HepG2 (cell line): ENCODE measurements at regions not wholly inside any gene's neighbourhood (a gene's known extent, or its start where the extent isn't known, plus 50 kb on each side); places are given as distances from the start of the nearest gene placed in this dataset.

Experiments used
- ATAC-seq: fragments of 200-7000 bp; cut with Tn5 transposase; 3 replicates; pipeline ENCODE4 v1.9.1; 2020; ENCODE audit warnings: mild to moderate bottlenecking, moderate library complexity
- BruUV-seq: library from RNA; stranded (reverse); fragments of 400-500 nt; replicated peaks from 2 replicates; lab custom pipeline; 2021; lab: Mats Ljungman, UMichigan
- CTCF ChIA-PET: fragments of 300-600 bp; formaldehyde crosslinking; extraction: SDS; loops from one replicate; lab custom pipeline; 2021; ENCODE audit warnings: low total read pairs, inconsistent platforms, low intra/inter-chr PET ratio; lab: Yijun Ruan, JAX
- POLR2A ChIA-PET: fragments of 350-600 bp; sonication (Branson Sonifier 250); formaldehyde crosslinking; loops from one replicate; lab custom pipeline; 2020; ENCODE audit warnings: antibody characterized with exemption, inconsistent platforms; lab: Yijun Ruan, JAX
- DNase-seq: peaks from one replicate; pipeline ENCODE4 v3.0.0-alpha.2; 2015; ENCODE audit warnings: low spot score
- FAIRE-seq: peaks from 3 replicates; lab custom pipeline; 2011; peaks lifted over from hg19 to GRCh38; lab: Jason Lieb, UNC
- H2AFZ ChIP-seq: one replicate; pipeline ENCODE4 v1.6.1; 2011; ENCODE audit warnings: low read length, inconsistent platforms
- H3K27ac ChIP-seq: fragments of 300-600 bp; 3 replicates; pipeline ENCODE4 v1.8.0; 2011; ENCODE audit warnings: mixed run types, mild to moderate bottlenecking, mixed read lengths, low read length, inconsistent platforms; ENCODE audit not compliant: insufficient read depth; ENCODE audit errors: extremely low read length
- H3K27me3 ChIP-seq, 2 experiments: fragments of 200-600 bp in 1 of 2; 2 replicates in 1 of 2; 3 replicates in 1 of 2; pipeline versions ENCODE4 v1.6.0 to v1.8.0; 2011; ENCODE audit warnings: low read length in 2 of 2, mild to moderate bottlenecking in 2 of 2, moderate library complexity in 2 of 2, inconsistent platforms in 1 of 2; ENCODE audit not compliant: insufficient read depth in 2 of 2, control insufficient read depth in 1 of 2
- H3K36me3 ChIP-seq, 2 experiments: fragments of 200-600 bp in 1 of 2; replicated peaks in 1 of 2; 2 replicates in 1 of 2; 3 replicates in 1 of 2; pipeline versions ENCODE4 v1.5.1 to v1.8.0; 2011; ENCODE audit warnings: low read length in 2 of 2, inconsistent platforms in 1 of 2; ENCODE audit not compliant: insufficient read depth in 2 of 2, control insufficient read depth in 1 of 2
- H3K4me1 ChIP-seq: 2 replicates; pipeline ENCODE4 v1.5.1; 2012; ENCODE audit warnings: low read length, inconsistent platforms; ENCODE audit not compliant: insufficient read depth
- H3K4me2 ChIP-seq: 2 replicates; pipeline ENCODE4 v1.6.0; 2011; ENCODE audit warnings: low read depth, low read length, inconsistent platforms
- H3K4me3 ChIP-seq, 3 experiments: fragments of 200-600 bp in 1 of 3; sonication (generic), shearing (Covaris generic) in 1 of 3; replicated peaks in 1 of 3; 2 replicates each; pipeline ENCODE4 v1.5.1; 2011 to 2016; ENCODE audit warnings: low read length in 3 of 3, inconsistent platforms in 2 of 3, low read depth in 2 of 3, mild to moderate bottlenecking in 2 of 3, control low read depth in 1 of 3, mixed read lengths in 1 of 3; ENCODE audit not compliant: insufficient read depth in 1 of 3
- H3K79me2 ChIP-seq: one replicate; pipeline ENCODE4 v1.6.1; 2011; ENCODE audit warnings: low read length, inconsistent platforms; ENCODE audit not compliant: insufficient read depth
- H3K9ac ChIP-seq: 2 replicates; pipeline ENCODE4 v1.6.0; 2011; ENCODE audit warnings: mild to moderate bottlenecking, low read depth, low read length, inconsistent platforms; ENCODE audit not compliant: insufficient read depth
- H3K9me3 ChIP-seq: 2 replicates; pipeline ENCODE4 v1.5.1; 2012; ENCODE audit warnings: mild to moderate bottlenecking, low read length
- H4K20me1 ChIP-seq: 2 replicates; pipeline ENCODE4 v1.6.0; 2011; ENCODE audit warnings: inconsistent platforms, mild to moderate bottlenecking, low read length, moderate library complexity; ENCODE audit not compliant: insufficient read depth
- AHR ChIP-seq: IDR thresholded peaks from 2 replicates; pipeline ENCODE4 v1.6.1; 2018; ENCODE audit warnings: missing genetic modification reagents, missing compliant biosample characterization
- ESRRA ChIP-seq: sonication (generic); formaldehyde crosslinking; IDR thresholded peaks from 2 replicates; pipeline ENCODE4 v1.5.1; 2020; ENCODE audit warnings: mild to moderate bottlenecking, low read depth, missing genetic modification reagents
- HNF4A ChIP-seq: sonication (generic); formaldehyde crosslinking; IDR thresholded peaks from 2 replicates; pipeline ENCODE4 v1.4.0; 2020; ENCODE audit warnings: missing genetic modification reagents
- SALL1 ChIP-seq: sonication (generic); formaldehyde crosslinking; IDR thresholded peaks from 2 replicates; pipeline ENCODE4 v1.8.0; 2022; ENCODE audit warnings: mild to moderate bottlenecking, missing genetic modification reagents
- U2AF2 ChIP-seq: fragments of 200-400 bp; formaldehyde crosslinking; IDR thresholded peaks from 2 replicates; pipeline ENCODE4 v1.6.1; 2017; ENCODE audit warnings: low read depth, mild to moderate bottlenecking, low read length
- ZMYM4 ChIP-seq: sonication (generic); formaldehyde crosslinking; IDR thresholded peaks from 2 replicates; pipeline ENCODE4 v1.8.1; 2023; ENCODE audit warnings: mild to moderate bottlenecking, missing genetic modification reagents
- WGBS: methylation state at CpG from one replicate; pipeline ENCODE4 v1.1.6; 2017; ENCODE audit warnings: low lambda C conversion rate; 5-methylcytosine and 5-hydroxymethylcytosine counted together
- in situ Hi-C: cut with HindIII; loops from 2 replicates; pipeline ENCODE4 v1.10.0; 2017; ENCODE audit warnings: low pct_unique_long_range_greater_than_20kb; ENCODE audit not compliant: extremely low pct_ligation_motif_present
- intact Hi-C: fragments of 100-400 bp; cut with micrococcal nuclease; formaldehyde crosslinking; loops from one replicate; pipeline ENCODE4 v1.10.0; 2022; ENCODE audit not compliant: unreplicated experiment
- small RNA-seq, 3 experiments: library from RNA; depleted of rRNA; stranded (forward); fragments of <200 nt; gene quantifications; one replicate each; pipeline ENCODE3, GENCODE V24; 2012; ENCODE audit warnings: low read depth in 2 of 3, low replicate concordance in 1 of 3; ENCODE audit not compliant: insufficient read length in 3 of 3, insufficient read depth in 2 of 3

- BruUV-seq = no TSS peak
- peaks cover 18% of the 10 kb centered on the region for H3K4me1 ChIP-seq
- H3K27ac ChIP-seq = no peak overlapping the region
- DNase-seq (no peak), FAIRE-seq (no peak), ATAC-seq (no peak)
- H3K9ac ChIP-seq = no peak overlapping the region
- no peaks in the 10 kb centered on the region for H3K79me2 ChIP-seq
- H3K4me2 ChIP-seq = no peak overlapping the region
- H3K27me3 ChIP-seq = no peaks in the 10 kb centered on the region
- H2AFZ ChIP-seq = no peak overlapping the region
- in situ Hi-C loops = no loop called here
- intact Hi-C loops = no loop called here
- no peaks in the 10 kb centered on the region for H4K20me1 ChIP-seq
- no peaks in the 10 kb centered on the region; the same call in 1 of the 2 replicates for H3K9me3 ChIP-seq
- H3K36me3 ChIP-seq = no peaks in the 10 kb centered on the region
- POLR2A ChIA-PET = no interaction called here
- H3K4me3 ChIP-seq = no peak overlapping the region
- CTCF ChIA-PET = no interaction called here
- TF ChIP-seq U2AF2 (no peak), HNF4A (CRISPR knock-in tag) (no peak)
- TF ChIP-seq, all 625 proteins: peak for 0
- WGBS = 0% methylated on average over 1 of the region's 1 CpG
Measured at GRCh38 chr3:181050738-181051137, 61.2 kb upstream of the DNAJC19 start.

- Histone ChIP-seq H3K27ac (no peak overlapping the region), H3K4me1 (no peaks in the 10 kb centered on the region), H3K4me3 (no peak overlapping the region), H3K4me2 (no peak overlapping the region), H2AFZ (no peak overlapping the region), H3K36me3 (no peaks in the 10 kb centered on the region), H3K9ac (no peak overlapping the region), H3K9me3 (no peaks in the 10 kb centered on the region), H3K79me2 (no peaks in the 10 kb centered on the region), H4K20me1 (no peaks in the 10 kb centered on the region), H3K27me3 (no peaks in the 10 kb centered on the region)
- ChIA-PET POLR2A (no interaction called here), CTCF (no interaction called here)
- in situ Hi-C loops (no loop called here), intact Hi-C loops (no loop called here)
- FAIRE-seq = no peak
- peak; percentile 7 for DNase-seq
- no peak for ATAC-seq
- BruUV-seq = no TSS peak
- TF ChIP-seq ESRRA (CRISPR knock-in tag) = peak; percentile 95
- no peak for TF ChIP-seq AHR (CRISPR knock-in tag)
- 0 out of 2 replicates have a peak, but pooled peaks have one; percentile 13 for TF ChIP-seq ZMYM4 (CRISPR knock-in tag)
- peak; percentile 54 for TF ChIP-seq HNF4A (CRISPR knock-in tag)
- TF ChIP-seq SALL1 = peak; percentile 17; the same call in 1 of the 2 replicates
Measured at GRCh38 chr3:181040030-181040429, 50.5 kb upstream of the DNAJC19 start.

Small RNA genes in the stretch of these regions (small RNA-seq; reads per million reads assigned to genes)
- gene AC083904.1 = 0 reads per million in 3 experiments
- 0 to 0.65 (median 0) reads per million in 3 experiments for gene RNU6-4P
